ENCODE measurements at regions not wholly inside any gene's neighbourhood (a gene's known extent, or its start where the extent isn't known, plus 50 kb on each side); places are given as distances from the start of the nearest gene placed in this dataset.

GRCh38 chrX:46301903-46302302 is 243.3 kb downstream of the ZNF674 start:
- no peak for DNase-seq (ENCODE audit: low spot score)

GRCh38 chrX:46298821-46299220 is 246.4 kb downstream of the ZNF674 start:
- no peak for DNase-seq (ENCODE audit: low spot score)

- no peak for DNase-seq (ENCODE audit: low spot score)
Measured at GRCh38 chrX:46295963-46296362, 249.3 kb downstream of the ZNF674 start.

- DNase-seq (ENCODE audit: low spot score): no peak
Measured at GRCh38 chrX:46294234-46294633, 251.0 kb downstream of the ZNF674 start.

GRCh38 chrX:46279925-46280313 is 265.3 kb downstream of the ZNF674 start:
- no peak for DNase-seq (ENCODE audit: low spot score)

- DNase-seq (ENCODE audit: low spot score): no peak
Measured at GRCh38 chrX:46279214-46279924, 265.9 kb downstream of the ZNF674 start.

- DNase-seq (ENCODE audit: low spot score): no peak
Measured at GRCh38 chrX:46278572-46278971, 266.6 kb downstream of the ZNF674 start.

- peak; percentile 79 for DNase-seq (ENCODE audit: low spot score)
Measured at GRCh38 chrX:46268412-46268811, 276.8 kb downstream of the ZNF674 start.

GRCh38 chrX:46263494-46263893 is 281.7 kb downstream of the ZNF674 start:
- DNase-seq (ENCODE audit: low spot score): peak; percentile 67

- peak; percentile 70 for DNase-seq (ENCODE audit: low spot score)
Measured at GRCh38 chrX:46262304-46262703, 282.9 kb downstream of the ZNF674 start.

GRCh38 chrX:46260499-46260898 is 284.7 kb downstream of the ZNF674 start:
- peak; percentile 72 for DNase-seq (ENCODE audit: low spot score)

- DNase-seq (ENCODE audit: low spot score): no peak
Measured at GRCh38 chrX:46258356-46258755, 286.9 kb downstream of the ZNF674 start.

GRCh38 chrX:46257451-46257879 is 287.8 kb downstream of the ZNF674 start:
- DNase-seq (ENCODE audit: low spot score): peak; percentile 25

GRCh38 chrX:46256875-46257274 is 288.3 kb downstream of the ZNF674 start:
- DNase-seq (ENCODE audit: low spot score): no peak

- no peak for DNase-seq (ENCODE audit: low spot score)
Measured at GRCh38 chrX:46255046-46255445, 290.2 kb downstream of the ZNF674 start.

GRCh38 chrX:46254641-46255040 is 290.6 kb downstream of the ZNF674 start:
- DNase-seq (ENCODE audit: low spot score): no peak

- DNase-seq (ENCODE audit: low spot score): peak; percentile 30
Measured at GRCh38 chrX:46251755-46252154, 293.5 kb downstream of the ZNF674 start.

- no peak for DNase-seq (ENCODE audit: low spot score)
Measured at GRCh38 chrX:46250151-46250550, 295.1 kb downstream of the ZNF674 start.

- no peak for DNase-seq (ENCODE audit: low spot score)
Measured at GRCh38 chrX:46247456-46247855, 297.8 kb downstream of the ZNF674 start.

- no peak for DNase-seq (ENCODE audit: low spot score)
Measured at GRCh38 chrX:46244451-46244850, 300.8 kb downstream of the ZNF674 start.

- no peak for DNase-seq (ENCODE audit: low spot score)
Measured at GRCh38 chrX:46236411-46236810, 308.8 kb downstream of the ZNF674 start.

GRCh38 chrX:46235778-46236177 is 309.4 kb downstream of the ZNF674 start:
- no peak for DNase-seq (ENCODE audit: low spot score)

GRCh38 chrX:46234775-46235174 is 310.4 kb downstream of the ZNF674 start:
- no peak for DNase-seq (ENCODE audit: low spot score)

- no peak for DNase-seq (ENCODE audit: low spot score)
Measured at GRCh38 chrX:46228389-46228788, 316.8 kb downstream of the ZNF674 start.

Measured in LoVo (cell line).